Astrocyte of the spinal cord (primary cell): ENCODE measurements at regions not wholly inside any gene's neighbourhood (a gene's known extent, or its start where the extent isn't known, plus 50 kb on each side); places are given as distances from the start of the nearest gene placed in this dataset.

Experiments used
- DNase-seq: peaks from one replicate; pipeline ENCODE4 v3.0.0; 2011; ENCODE audit warnings: low read depth, low spot score
- H3K4me3 ChIP-seq: 2 replicates; pipeline ENCODE4 v1.5.1; 2011; ENCODE audit warnings: low read depth, mild to moderate bottlenecking, low read length, moderate library complexity
- CTCF ChIP-seq: IDR thresholded peaks from 2 replicates; pipeline ENCODE4 v1.5.1; 2012; ENCODE audit warnings: low read depth, mild to moderate bottlenecking, low read length, inconsistent platforms
- in situ Hi-C: cut with HindIII; loops from 2 replicates; pipeline ENCODE4 v1.10.0; 2017; ENCODE audit warnings: low sequenced_read_pairs

- in situ Hi-C loops = no loop called here
- peak; percentile 73 for TF ChIP-seq CTCF
- peak; percentile 72 for DNase-seq
- no peak overlapping the region for H3K4me3 ChIP-seq
These were observed 244.7 kb downstream of the PIK3R1 start for GRCh38 chr5:68460147-68460798.

- in situ Hi-C loops = no loop called here
- DNase-seq = no peak
- no peak overlapping the region for H3K4me3 ChIP-seq
- TF ChIP-seq CTCF = no peak
These were observed 248.1 kb downstream of the PIK3R1 start for GRCh38 chr5:68463606-68464005.

- H3K4me3 ChIP-seq = no peak overlapping the region
- in situ Hi-C loops = no loop called here
- no peak for TF ChIP-seq CTCF
- peak; percentile 61 for DNase-seq
These were observed 248.9 kb downstream of the PIK3R1 start for GRCh38 chr5:68464424-68464823.

- no peak for DNase-seq
- in situ Hi-C loops = no loop called here
- no peak for TF ChIP-seq CTCF
- no peak overlapping the region for H3K4me3 ChIP-seq
These were observed 249.6 kb downstream of the PIK3R1 start for GRCh38 chr5:68465133-68465532.

- in situ Hi-C loops = no loop called here
- no peak for TF ChIP-seq CTCF
- no peak for DNase-seq
These were observed 250.5 kb downstream of the PIK3R1 start for GRCh38 chr5:68465934-68466551.

GRCh38 chr5:68467208-68467607 is 251.7 kb downstream of the PIK3R1 start:
- no peak for DNase-seq
- H3K4me3 ChIP-seq = no peak overlapping the region
- TF ChIP-seq CTCF = no peak
- in situ Hi-C loops = no loop called here

More at GRCh38 chr5:68465934-68466551, 250.5 kb downstream of the PIK3R1 start:
- no peak overlapping the region for H3K4me3 ChIP-seq
